Upper lobe of right lung (tissue), 1 donor: ENCODE measurements at regions not wholly inside any gene's neighbourhood (a gene's known extent, or its start where the extent isn't known, plus 50 kb on each side); places are given as distances from the start of the nearest gene placed in this dataset.

ENCODE experiments used
- ATAC-seq: fragments of 200-7000 bp; cut with Tn5 transposase; one replicate; pipeline ENCODE4 v1.9.1; 2020; ENCODE audit warnings: mild to moderate bottlenecking, moderate library complexity
- DNase-seq: peaks from one replicate; pipeline ENCODE4 v3.0.0-alpha.2; 2020
- H3K27ac ChIP-seq: fragments of 200-600 bp; one replicate; pipeline ENCODE4 v1.8.0; 2022
- H3K27me3 ChIP-seq: fragments of 200-600 bp; one replicate; pipeline ENCODE4 v1.8.0; 2022; ENCODE audit warnings: mild to moderate bottlenecking
- H3K36me3 ChIP-seq: fragments of 200-600 bp; one replicate; pipeline ENCODE4 v1.8.0; 2022
- H3K4me1 ChIP-seq: fragments of 200-600 bp; one replicate; pipeline ENCODE4 v1.8.0; 2022
- H3K4me3 ChIP-seq: fragments of 200-600 bp; one replicate; pipeline ENCODE4 v1.8.0; 2022; ENCODE audit warnings: mild to moderate bottlenecking
- H3K9me3 ChIP-seq: fragments of 200-600 bp; one replicate; pipeline ENCODE4 v1.8.0; 2022
- CTCF ChIP-seq: fragments of 200-600 bp; IDR thresholded peaks from one replicate; pipeline ENCODE4 v1.8.0; 2022; ENCODE audit warnings: antibody characterized with exemption
- intact Hi-C: fragments of 100-400 bp; cut with DNase I; formaldehyde crosslinking; loops from one replicate; pipeline ENCODE4 v1.11.0; 2022
- donor health status: DM: no; HTN: yes; CAD: no; lungs with severe emphysema.

DNA sequence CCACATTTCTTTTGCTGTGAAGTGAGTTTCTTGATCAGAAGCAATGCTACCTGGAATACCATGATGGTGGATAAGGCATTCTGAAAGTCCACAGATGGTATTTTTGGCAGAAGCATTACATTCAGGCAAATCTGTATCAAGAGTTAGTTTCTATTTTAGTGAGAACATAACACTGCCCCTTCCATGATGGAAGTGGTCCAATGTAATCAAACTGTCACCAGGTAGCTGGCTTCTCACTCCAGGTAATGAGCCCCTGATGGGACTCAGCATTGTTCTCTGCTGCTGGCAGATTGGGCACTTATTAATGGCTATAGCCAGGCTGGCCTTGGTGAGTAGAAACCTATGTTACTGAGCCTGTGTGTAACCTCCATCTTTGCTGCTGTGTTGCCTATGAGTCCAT is 80.7 kb downstream of the KCNA5 start:
- no peak for DNase-seq
- H3K9me3 ChIP-seq: no peaks in the 10 kb centered on the region
- H3K4me1 ChIP-seq: no peaks in the 10 kb centered on the region
- H3K27ac ChIP-seq: no peak overlapping the region
- no peak overlapping the region for H3K4me3 ChIP-seq
- no peaks in the 10 kb centered on the region for H3K36me3 ChIP-seq
- intact Hi-C loops: no loop called here
- no peak for ATAC-seq
- no peaks in the 10 kb centered on the region for H3K27me3 ChIP-seq
- TF ChIP-seq CTCF: no peak

- no peak for TF ChIP-seq CTCF
- Histone ChIP-seq H3K36me3 (no peaks in the 10 kb centered on the region), H3K9me3 (no peaks in the 10 kb centered on the region), H3K4me1 (no peaks in the 10 kb centered on the region), H3K27ac (no peak overlapping the region), H3K4me3 (no peak overlapping the region), H3K27me3 (peaks cover 17% of the 10 kb centered on the region)
- ATAC-seq: no peak
- DNase-seq: no peak
- intact Hi-C loops: no loop called here
Measured at GRCh38 chr12:5134861-5135525, 91.3 kb downstream of the KCNA5 start.

DNA sequence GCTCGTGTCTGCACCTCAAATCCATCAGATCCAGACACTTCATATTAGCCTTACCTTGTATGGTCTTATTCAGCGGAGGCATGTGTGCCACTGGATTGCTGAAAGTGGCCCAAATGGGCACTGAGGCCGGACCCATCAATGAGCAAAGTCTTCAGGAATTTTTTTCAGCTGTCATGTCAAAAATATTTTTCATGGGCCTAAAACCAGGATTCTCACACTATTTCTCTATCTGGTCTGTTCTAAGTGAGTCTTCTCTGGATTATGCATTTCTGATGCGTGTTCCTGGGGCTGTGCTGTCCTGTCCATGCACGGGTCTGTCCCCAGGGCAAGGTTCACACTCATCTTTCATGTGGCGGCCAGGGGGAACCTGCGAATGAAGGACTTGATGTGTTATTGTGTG is 94.6 kb downstream of the KCNA5 start:
- Histone ChIP-seq H3K4me1 (no peaks in the 10 kb centered on the region), H3K36me3 (no peaks in the 10 kb centered on the region), H3K27ac (no peak overlapping the region), H3K9me3 (no peaks in the 10 kb centered on the region), H3K27me3 (no peaks in the 10 kb centered on the region), H3K4me3 (no peak overlapping the region)
- TF ChIP-seq CTCF: no peak
- ATAC-seq: no peak
- intact Hi-C loops: no loop called here
- DNase-seq: no peak

GRCh38 chr12:5138845-5139244 is 95.2 kb downstream of the KCNA5 start:
- no peaks in the 10 kb centered on the region for H3K36me3 ChIP-seq
- H3K27ac ChIP-seq: no peak overlapping the region
- no peak overlapping the region for H3K4me3 ChIP-seq
- H3K4me1 ChIP-seq: no peaks in the 10 kb centered on the region
- H3K27me3 ChIP-seq: no peaks in the 10 kb centered on the region
- intact Hi-C loops: no loop called here
- no peak for DNase-seq
- ATAC-seq: no peak
- TF ChIP-seq CTCF: no peak
- no peaks in the 10 kb centered on the region for H3K9me3 ChIP-seq

- H3K27me3 ChIP-seq: peaks cover 2% of the 10 kb centered on the region
- no peaks in the 10 kb centered on the region for H3K4me1 ChIP-seq
- intact Hi-C loops: no loop called here
- no peak for ATAC-seq
- no peaks in the 10 kb centered on the region for H3K36me3 ChIP-seq
- no peak overlapping the region for H3K4me3 ChIP-seq
- no peaks in the 10 kb centered on the region for H3K9me3 ChIP-seq
- DNase-seq: no peak
- no peak overlapping the region for H3K27ac ChIP-seq
- no peak for TF ChIP-seq CTCF
Measured at GRCh38 chr12:5139751-5140150, 96.1 kb downstream of the KCNA5 start.

GRCh38 chr12:5140190-5140589 is 96.5 kb downstream of the KCNA5 start:
- no peak for ATAC-seq
- intact Hi-C loops: no loop called here
- H3K27me3 ChIP-seq: peaks cover 7% of the 10 kb centered on the region
- H3K27ac ChIP-seq: no peak overlapping the region
- no peak for DNase-seq
- H3K4me1 ChIP-seq: no peaks in the 10 kb centered on the region
- H3K36me3 ChIP-seq: no peaks in the 10 kb centered on the region
- no peak for TF ChIP-seq CTCF
- no peak overlapping the region for H3K4me3 ChIP-seq
- H3K9me3 ChIP-seq: no peaks in the 10 kb centered on the region
